ENCODE measurements at regions not wholly inside any gene's neighbourhood (a gene's known extent, or its start where the extent isn't known, plus 50 kb on each side); places are given as distances from the start of the nearest gene placed in this dataset.

- no peak overlapping the region for H3K4me3 ChIP-seq (ENCODE audit: low read depth, low read length)
- TF ChIP-seq CTCF (conservative IDR thresholded peaks at IDR 0.05; ENCODE audit: low read depth, low read length) = no peak
Measured at GRCh38 chr3:124119056-124119716, 127.3 kb upstream of the ROPN1 start.

GRCh38 chr3:124121379-124122312, 129.7 kb upstream of the ROPN1 start:
- no peak for TF ChIP-seq CTCF (conservative IDR thresholded peaks at IDR 0.05; ENCODE audit: low read depth, low read length)

More at GRCh38 chr3:124119056-124119716, 127.3 kb upstream of the ROPN1 start:
- DNase-seq (ENCODE audit: low read depth) = no peak

GRCh38 chr3:124125315-124125714, 133.4 kb upstream of the ROPN1 start:
- DNase-seq (ENCODE audit: low read depth) = no peak
- no peak overlapping the region for H3K4me3 ChIP-seq (ENCODE audit: low read depth, low read length)
- no peak for TF ChIP-seq CTCF (conservative IDR thresholded peaks at IDR 0.05; ENCODE audit: low read depth, low read length)

More at GRCh38 chr3:124121379-124122312, 129.7 kb upstream of the ROPN1 start:
- no peak overlapping the region for H3K4me3 ChIP-seq (ENCODE audit: low read depth, low read length)
- DNase-seq (ENCODE audit: low read depth) = no peak

- TF ChIP-seq CTCF (conservative IDR thresholded peaks at IDR 0.05; ENCODE audit: low read depth, low read length) = no peak
- no peak for DNase-seq (ENCODE audit: low read depth)
Measured at GRCh38 chr3:124126436-124127023, 134.6 kb upstream of the ROPN1 start.

GRCh38 chr3:124131158-124131557, 139.2 kb upstream of the ROPN1 start:
- DNase-seq (ENCODE audit: low read depth) = no peak
- H3K4me3 ChIP-seq (ENCODE audit: low read depth, low read length) = no peak overlapping the region
- TF ChIP-seq CTCF (conservative IDR thresholded peaks at IDR 0.05; ENCODE audit: low read depth, low read length) = no peak

More at GRCh38 chr3:124126436-124127023, 134.6 kb upstream of the ROPN1 start:
- no peak overlapping the region for H3K4me3 ChIP-seq (ENCODE audit: low read depth, low read length)

- no peak for DNase-seq (ENCODE audit: low read depth)
- H3K4me3 ChIP-seq (ENCODE audit: low read depth, low read length) = no peak overlapping the region
- TF ChIP-seq CTCF (conservative IDR thresholded peaks at IDR 0.05; ENCODE audit: low read depth, low read length) = no peak
Measured at GRCh38 chr3:124131580-124131979, 139.7 kb upstream of the ROPN1 start.

All from epithelial cell of proximal tubule (primary cell).